Testis (tissue), 2 donors: ENCODE measurements at regions not wholly inside any gene's neighbourhood (a gene's known extent, or its start where the extent isn't known, plus 50 kb on each side); places are given as distances from the start of the nearest gene placed in this dataset.

ENCODE experiments used
- DNase-seq: peaks from one replicate; pipeline ENCODE4 v3.0.0-alpha.2; 2019
- H3K27ac ChIP-seq, 2 donors: fragments of 200-600 bp; sonication (generic); one replicate each; pipeline ENCODE4 v1.5.1; 2019
- H3K27me3 ChIP-seq: fragments of 200-600 bp; sonication (generic); one replicate; pipeline ENCODE4 v1.5.1; 2019
- H3K36me3 ChIP-seq: fragments of 200-600 bp; sonication (generic); one replicate; pipeline ENCODE4 v1.5.1; 2017; ENCODE audit warnings: low read depth; ENCODE audit errors: missing control alignments
- H3K4me1 ChIP-seq: fragments of 200-600 bp; sonication (generic); one replicate; pipeline ENCODE4 v1.5.1; 2019
- H3K4me3 ChIP-seq, 2 donors: fragments of 200-600 bp; sonication (generic); one replicate each; pipeline ENCODE4 v1.5.1; 2017 to 2019
- H3K9me3 ChIP-seq: fragments of 200-600 bp; sonication (generic); one replicate; pipeline ENCODE4 v1.5.1; 2017
- CTCF ChIP-seq, 3 experiments: fragments of 450-650 bp in 2 of 3; fragments of 200-600 bp in 1 of 3; sonication (generic) in 1 of 3; IDR thresholded peaks; one replicate each; pipeline ENCODE4 v1.5.1; 2016 to 2019; ENCODE audit warnings: antibody characterized with exemption in 3 of 3, mild to moderate bottlenecking in 2 of 3, moderate library complexity in 1 of 3
- POLR2A ChIP-seq: fragments of 450-650 bp; IDR thresholded peaks from one replicate; pipeline ENCODE4 v1.6.1; 2017; ENCODE audit warnings: antibody characterized with exemption, mild to moderate bottlenecking, moderate library complexity
- WGBS, 2 donors: methylation state at CpG; one replicate each; pipeline ENCODE4 v1.1.5; 2018; 5-methylcytosine and 5-hydroxymethylcytosine counted together
- intact Hi-C: fragments of 100-400 bp; cut with DNase I; formaldehyde crosslinking; loops from one replicate; pipeline ENCODE4 v1.15.1; 2023; ENCODE audit warnings: low total_unique reads

GRCh38 chr2:47300609-47301276 is 68.4 kb upstream of the EPCAM start:
- Histone ChIP-seq H3K27me3 (no peaks in the 10 kb centered on the region), H3K4me3 (no peak overlapping the region), H3K27ac (no peak overlapping the region), H3K9me3 (no peaks in the 10 kb centered on the region), H3K4me1 (peaks cover 8% of the 10 kb centered on the region), H3K36me3 (no peaks in the 10 kb centered on the region)
- 76 to 90% methylated on average over 3 of the region's 3 CpGs for WGBS, 2 donors
- intact Hi-C loops: no loop called here
- no peak for TF ChIP-seq CTCF (IDR thresholded peaks at IDR 0.05)
- no peak for TF ChIP-seq POLR2A
- no peak for DNase-seq

- no peaks in the 10 kb centered on the region for H3K36me3 ChIP-seq
- TF ChIP-seq CTCF (IDR thresholded peaks at IDR 0.05) (no peak), POLR2A (no peak)
- H3K27ac ChIP-seq: no peak overlapping the region
- no peaks in the 10 kb centered on the region for H3K9me3 ChIP-seq
- no peaks in the 10 kb centered on the region for H3K27me3 ChIP-seq
- H3K4me1 ChIP-seq: peaks cover 8% of the 10 kb centered on the region
- intact Hi-C loops: no loop called here
- WGBS, 2 donors: 81 to 95% methylated on average over 1 of the region's 1 CpG
- no peak for DNase-seq
- H3K4me3 ChIP-seq: no peak overlapping the region
Observed at GRCh38 chr2:47300081-47300480, 69.0 kb upstream of the EPCAM start.

DNA sequence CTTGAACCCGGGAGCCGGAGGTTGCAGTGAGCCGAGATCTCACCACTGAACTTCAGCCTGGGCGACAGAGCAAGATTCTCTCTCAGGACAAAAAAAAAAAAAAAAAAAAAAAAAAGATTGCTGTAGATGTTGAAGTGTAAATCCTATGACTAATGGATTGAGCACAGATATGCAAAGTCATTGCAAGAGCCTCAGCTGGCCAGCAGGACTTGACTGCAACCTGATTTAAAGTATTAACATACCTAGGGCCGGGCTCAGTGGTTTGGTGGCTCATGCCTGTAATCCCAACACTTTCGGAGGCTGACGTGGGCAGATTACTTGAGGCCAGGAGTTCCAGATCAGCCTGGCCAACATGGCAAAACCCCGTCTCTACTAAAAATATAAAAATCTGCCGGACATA is 69.6 kb upstream of the EPCAM start:
- no peak for TF ChIP-seq CTCF (IDR thresholded peaks at IDR 0.05)
- TF ChIP-seq POLR2A: no peak
- H3K9me3 ChIP-seq: no peaks in the 10 kb centered on the region
- peaks cover 8% of the 10 kb centered on the region for H3K4me1 ChIP-seq
- intact Hi-C loops: no loop called here
- H3K27me3 ChIP-seq: no peaks in the 10 kb centered on the region
- WGBS, 2 donors: 86 to 93% methylated on average over 8 to 9 of the region's 9 CpGs
- no peak overlapping the region for H3K27ac ChIP-seq
- H3K4me3 ChIP-seq: no peak overlapping the region
- no peak for DNase-seq
- H3K36me3 ChIP-seq: no peaks in the 10 kb centered on the region

DNA sequence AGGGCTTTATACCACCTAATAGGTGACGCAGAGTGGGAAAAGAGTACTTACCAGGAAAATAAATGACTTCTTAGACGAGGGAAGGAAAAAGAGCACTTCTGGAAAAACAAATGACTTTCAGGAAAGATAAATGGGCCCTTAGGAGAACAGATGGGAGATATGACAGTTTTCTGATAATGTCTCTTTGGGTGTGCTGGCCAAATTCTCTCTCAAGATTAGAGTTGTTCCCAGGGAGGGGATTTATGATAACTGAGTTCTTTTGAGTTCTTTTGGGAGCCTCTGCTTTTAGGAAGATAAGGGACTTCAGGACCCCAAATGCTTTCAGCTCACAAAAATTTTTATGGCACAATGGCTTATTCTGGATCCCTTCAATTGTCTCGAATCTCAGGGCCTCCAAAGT is 70.3 kb upstream of the EPCAM start:
- Histone ChIP-seq H3K27me3 (no peaks in the 10 kb centered on the region), H3K4me3 (no peak overlapping the region), H3K27ac (no peak overlapping the region), H3K9me3 (no peaks in the 10 kb centered on the region), H3K36me3 (no peaks in the 10 kb centered on the region), H3K4me1 (peaks cover 8% of the 10 kb centered on the region)
- intact Hi-C loops: no loop called here
- no peak for DNase-seq
- no peak for TF ChIP-seq CTCF (IDR thresholded peaks at IDR 0.05)
- TF ChIP-seq POLR2A: no peak
- 60 to 67% methylated on average over 3 of the region's 3 CpGs for WGBS, 2 donors

- TF ChIP-seq POLR2A: no peak
- no peak for TF ChIP-seq CTCF (IDR thresholded peaks at IDR 0.05)
- H3K36me3 ChIP-seq: no peaks in the 10 kb centered on the region
- DNase-seq: no peak
- no peaks in the 10 kb centered on the region for H3K27me3 ChIP-seq
- H3K9me3 ChIP-seq: no peaks in the 10 kb centered on the region
- WGBS, 2 donors: 90 to 95% methylated on average over 7 of the region's 7 CpGs
- no peaks in the 10 kb centered on the region for H3K4me1 ChIP-seq
- intact Hi-C loops: no loop called here
- H3K4me3 ChIP-seq: no peak overlapping the region
- no peak overlapping the region for H3K27ac ChIP-seq
Observed at GRCh38 chr2:47297767-47298425, 71.2 kb upstream of the EPCAM start.
